Stimulated activated CD8-positive, alpha-beta memory T cell treated with anti-CD3 and anti-CD28 coated beads, Interleukin-2, amount 100 ng/mL, for 48 hours (primary cell): ENCODE measurements at regions not wholly inside any gene's neighbourhood (a gene's known extent, or its start where the extent isn't known, plus 50 kb on each side); places are given as distances from the start of the nearest gene placed in this dataset.

Experiments used
- DNase-seq, 2 donors: peaks; one replicate each; pipeline ENCODE4 v3.0.0-alpha.2; 2020; ENCODE audit warnings: low read depth in 2 of 2

DNA sequence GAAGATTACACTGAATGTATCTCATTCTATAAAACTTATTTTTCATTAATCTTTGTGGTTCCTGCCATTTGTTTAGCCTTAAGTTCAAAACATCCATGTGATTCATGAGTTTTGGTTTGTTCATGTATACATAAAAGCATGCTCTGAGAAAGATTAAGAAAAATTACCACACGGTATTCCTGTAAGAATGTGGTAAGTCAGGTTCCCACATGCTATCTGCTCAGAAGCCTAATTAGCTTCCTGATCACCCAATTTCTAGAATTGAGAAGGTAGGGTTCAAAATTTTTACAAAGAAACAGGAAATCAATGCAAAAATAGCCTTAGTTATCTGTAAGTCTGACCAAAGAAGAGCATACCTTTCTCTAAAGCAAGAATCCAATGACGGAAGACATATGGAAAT is 241.6 kb upstream of the VRK2 start:
- no peak for DNase-seq

DNA sequence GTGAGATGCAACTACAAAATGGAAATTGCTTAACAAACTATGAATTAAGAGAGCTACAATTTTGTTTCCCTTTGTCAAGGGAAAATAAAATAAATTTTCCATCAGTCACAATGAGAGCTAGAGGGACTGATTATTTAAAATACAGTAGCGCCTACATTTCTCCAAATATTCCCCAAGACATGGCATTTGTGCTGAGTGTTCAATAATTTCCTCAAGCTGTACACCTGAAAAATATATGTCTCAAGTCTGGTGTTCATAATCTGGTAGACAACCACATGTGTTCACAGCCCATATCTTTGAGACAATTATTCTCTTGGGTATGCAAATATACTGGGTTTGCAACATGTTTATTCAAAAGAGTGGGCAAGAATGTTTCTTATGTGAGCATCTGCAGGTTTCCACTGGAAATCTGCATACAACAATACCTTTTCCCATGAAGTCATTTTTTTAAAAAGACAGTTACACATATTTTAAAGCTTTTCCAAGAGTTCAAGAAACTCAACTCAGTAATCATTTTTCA is 240.1 kb upstream of the VRK2 start:
- DNase-seq: no peak

DNA sequence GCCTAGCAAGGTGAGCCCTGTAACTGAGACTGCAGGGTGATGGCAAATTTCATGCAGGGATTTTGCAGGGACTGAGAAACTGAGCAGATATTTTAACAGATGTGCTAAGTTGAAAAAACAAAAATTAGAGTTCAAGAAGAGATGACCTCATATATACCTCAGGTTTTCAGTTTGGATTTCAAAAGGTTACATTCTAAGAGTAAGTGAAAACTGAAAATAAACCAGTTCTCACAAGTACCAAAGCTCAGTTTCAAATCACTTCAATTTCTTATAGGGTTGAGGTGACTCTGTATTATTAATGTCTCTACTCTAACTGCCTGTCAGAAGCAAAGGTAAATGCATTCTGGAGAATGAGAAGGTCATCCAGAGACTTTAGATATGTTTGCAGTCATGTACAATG is 237.4 kb upstream of the VRK2 start:
- DNase-seq: no peak

DNA sequence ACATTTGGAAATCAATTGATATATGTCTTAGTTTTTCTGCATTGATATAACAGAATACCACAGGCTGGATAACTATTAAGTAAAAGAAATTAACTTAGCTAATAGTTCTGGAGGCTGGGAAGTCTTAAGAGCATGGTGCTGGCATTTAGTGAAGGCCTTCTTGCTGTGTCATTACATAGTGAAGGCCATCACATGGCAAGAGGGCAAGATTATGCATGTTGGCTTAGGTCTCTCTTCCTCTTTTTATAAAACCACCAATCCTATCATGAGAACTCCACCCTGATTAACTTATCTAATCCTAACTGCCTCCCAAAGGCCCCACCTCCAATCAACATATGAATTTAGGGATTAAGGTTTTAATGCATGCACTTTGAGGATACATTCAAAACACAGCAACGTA is 225.5 kb upstream of the VRK2 start:
- DNase-seq: no peak

DNA sequence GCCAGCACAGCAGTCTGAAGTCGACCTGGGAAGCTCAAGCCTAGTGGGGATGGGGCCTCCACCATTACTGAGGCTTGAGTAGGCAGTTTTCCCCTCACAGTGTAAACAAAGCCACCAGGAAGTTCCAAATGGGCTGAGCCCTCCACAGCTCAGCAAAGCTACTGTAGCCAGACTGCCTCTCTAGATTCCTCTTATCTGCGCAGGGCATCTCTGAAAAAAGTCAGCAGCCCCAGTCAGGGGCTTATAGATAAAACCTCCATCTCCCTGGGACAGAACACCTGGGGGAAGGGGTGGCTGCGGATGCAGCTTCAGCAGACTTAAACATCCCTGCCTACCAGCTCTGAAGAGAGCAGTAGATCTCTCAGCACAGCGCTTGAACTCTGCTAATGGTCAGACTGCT is 218.4 kb upstream of the VRK2 start:
- DNase-seq: no peak

DNA sequence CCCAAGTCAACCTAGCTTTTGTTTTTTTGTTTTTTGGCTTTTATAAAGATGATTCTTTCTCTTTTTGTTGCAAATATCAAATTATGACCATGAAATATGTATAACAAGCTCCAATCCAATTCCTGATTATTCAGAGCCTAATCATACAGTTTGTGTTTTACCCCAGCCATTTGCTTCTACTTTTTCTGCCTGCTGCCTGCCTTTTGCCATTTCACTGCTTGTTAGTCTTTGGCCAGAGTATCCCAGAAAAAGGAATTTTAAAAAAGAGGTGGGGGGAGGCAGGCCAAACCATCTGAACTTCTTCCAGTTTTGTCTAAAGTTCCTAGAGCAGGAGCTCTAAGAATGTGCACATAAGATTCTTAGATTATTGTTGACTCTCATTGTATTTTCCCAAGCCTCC is 211.9 kb upstream of the VRK2 start:
- DNase-seq: no peak

DNA sequence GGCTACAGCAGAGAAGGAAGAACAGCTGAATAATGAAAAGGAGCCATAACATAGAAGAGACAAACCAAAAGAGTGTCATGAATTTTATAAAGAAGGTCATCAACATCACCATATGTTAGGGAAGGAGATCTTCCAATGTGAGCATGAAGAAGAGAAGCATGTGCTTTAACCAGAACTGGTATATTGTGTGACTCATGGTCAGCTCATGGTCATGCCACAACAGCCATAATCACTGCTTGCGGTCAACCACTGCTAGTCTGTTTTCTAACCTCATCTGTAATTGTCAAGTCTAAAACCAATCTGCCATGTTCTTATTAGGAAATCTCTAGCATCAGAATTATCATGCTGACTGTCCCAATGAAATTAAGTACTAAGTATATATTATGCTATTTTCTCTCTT is 204.1 kb upstream of the VRK2 start:
- DNase-seq: no peak

DNA sequence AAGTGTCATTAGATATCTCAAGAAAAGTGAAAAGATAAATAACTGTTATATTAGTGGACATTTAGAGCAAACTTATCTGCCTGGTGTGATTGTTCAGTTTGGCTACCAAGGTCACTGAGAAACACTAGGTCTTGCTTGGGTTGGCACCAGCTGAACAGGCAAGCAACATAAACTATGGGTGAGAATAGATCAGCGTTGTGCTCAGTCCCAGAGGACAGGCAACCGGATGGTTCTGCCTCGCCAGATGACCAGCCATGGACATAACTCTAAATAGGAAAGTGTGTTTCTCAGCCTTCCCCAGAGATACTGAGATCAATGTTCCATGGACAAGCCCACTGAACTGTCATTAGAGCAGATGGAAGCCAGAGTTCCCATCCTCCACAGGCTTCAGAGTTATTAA is 203.4 kb upstream of the VRK2 start:
- no peak for DNase-seq

DNA sequence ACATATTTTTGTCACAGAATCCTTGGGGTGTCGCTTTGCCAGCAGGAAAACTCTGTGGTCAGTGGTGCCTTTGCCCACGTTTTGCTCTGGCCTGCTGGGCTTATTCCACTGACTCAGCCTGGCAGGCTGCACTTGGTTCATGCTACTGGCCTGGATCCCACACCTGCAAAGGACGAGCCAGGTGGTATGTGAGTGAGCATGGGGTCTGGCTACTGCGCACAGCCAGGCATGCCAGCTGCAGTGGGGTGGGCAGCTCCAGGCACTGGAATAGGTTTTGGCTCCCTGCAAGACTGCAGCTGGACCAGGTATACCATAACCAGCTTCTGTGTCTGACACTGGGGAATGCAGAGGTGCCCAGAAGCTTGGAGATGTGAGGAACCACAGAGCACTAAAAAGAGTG is 197.9 kb upstream of the VRK2 start:
- no peak for DNase-seq

DNA sequence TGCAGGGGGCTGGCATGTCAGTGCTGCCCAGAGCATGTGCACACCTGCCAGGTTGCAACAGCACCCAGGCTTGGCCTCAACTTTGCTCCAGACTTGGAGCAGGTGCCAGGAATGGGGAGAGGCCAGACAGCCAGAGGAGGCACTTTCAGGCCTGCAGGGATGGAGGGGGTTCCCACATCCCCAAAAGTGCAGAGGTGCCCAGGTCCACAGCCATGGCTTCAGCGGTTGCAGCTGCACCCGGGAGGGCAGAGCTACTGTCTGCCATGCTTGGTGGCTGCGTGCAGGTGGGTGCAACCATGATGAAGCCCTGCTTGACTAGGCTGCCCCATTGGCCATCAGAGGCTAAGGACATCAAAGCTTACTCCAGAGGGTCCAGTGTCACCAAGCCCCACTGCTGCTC is 196.8 kb upstream of the VRK2 start:
- DNase-seq: no peak

DNA sequence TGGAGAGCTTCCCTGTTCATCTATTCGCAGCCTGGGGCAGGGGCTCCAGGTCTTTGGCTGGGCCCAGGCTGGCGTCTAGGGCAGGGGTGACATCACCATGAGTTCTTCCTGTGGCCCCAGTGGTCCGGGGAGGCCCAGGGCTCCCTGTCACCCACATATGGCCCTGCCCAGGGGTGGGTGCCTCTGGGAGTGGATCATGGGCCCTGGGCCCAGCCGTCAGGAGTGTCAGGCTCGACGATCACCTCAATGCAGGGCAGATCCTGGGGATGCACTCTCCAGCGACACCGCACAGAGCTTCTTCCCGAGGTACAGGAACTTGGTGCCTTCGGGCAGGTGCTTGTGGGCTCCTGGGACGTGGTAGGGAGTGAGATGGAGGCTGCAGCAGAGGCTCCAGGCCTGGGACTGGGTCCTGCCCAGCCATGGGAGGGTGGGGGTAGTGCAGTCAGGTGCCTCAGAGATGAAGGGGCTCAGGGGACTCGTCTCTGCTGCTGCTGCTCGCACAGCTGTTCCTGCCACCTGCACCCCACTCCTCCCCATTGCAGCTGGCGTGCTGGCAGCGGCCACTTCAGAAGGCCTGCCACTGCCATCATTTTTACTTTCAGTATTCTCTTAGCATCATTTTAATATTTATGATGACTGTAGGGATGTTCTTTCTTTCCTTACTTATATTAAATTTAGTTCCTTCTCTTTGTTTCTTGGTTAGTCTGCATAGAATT is 196.0 kb upstream of the VRK2 start:
- no peak for DNase-seq

DNA sequence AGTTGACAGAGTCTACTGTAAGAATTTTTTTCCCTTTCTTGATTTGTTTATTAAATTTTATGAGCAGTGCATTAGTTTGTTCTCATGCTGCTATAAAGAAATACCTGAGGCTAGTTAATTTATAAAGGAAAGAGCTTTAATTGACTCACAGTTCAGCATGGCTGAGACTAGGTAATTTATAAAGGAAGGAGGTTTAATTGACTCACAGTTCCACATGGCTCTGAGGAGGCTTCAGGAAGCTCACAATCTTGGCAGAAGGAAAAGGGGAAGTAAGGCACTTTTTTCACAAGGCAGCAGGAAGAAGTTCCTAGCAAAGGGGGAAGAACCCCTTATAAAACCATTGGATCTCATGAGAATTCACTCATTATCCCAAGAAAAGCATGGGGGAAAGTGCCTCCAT is 191.4 kb upstream of the VRK2 start:
- no peak for DNase-seq

DNA sequence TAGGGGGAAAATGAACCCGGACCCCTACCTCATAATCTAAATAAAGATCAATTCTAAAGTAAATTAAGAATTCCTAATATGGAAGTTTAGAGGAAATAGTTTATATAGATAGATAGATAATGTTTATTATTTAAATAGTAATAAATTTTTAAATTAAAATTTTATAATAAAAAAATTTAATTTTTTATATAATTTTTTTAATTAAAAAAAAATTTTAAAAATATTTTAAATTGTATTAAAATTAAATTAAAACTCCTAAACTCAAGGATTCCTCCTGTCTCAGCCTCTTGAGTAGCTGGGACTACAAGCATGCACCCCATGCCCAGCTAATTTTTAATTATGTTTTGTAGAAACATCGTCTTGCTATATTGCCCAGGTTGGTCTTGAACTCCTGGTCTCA is 186.9 kb upstream of the VRK2 start:
- DNase-seq: no peak

DNA sequence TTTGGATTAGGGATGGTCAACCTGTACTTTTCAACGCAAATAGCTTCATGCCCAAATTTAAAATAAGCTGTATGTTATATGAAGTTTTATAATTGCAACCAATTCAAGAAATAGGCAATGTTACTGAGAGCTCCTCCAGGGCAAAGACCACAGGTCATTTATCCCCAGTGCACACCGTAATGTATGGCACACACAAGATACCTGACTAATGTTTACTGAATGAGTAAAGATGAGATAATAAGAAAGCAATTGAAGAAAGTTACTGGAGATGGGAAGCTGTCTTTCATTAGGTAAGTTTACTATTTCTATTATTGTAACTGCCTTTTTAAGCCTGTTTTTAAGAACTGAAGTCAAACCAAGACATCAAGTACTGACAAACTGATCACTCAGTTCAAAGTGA is 184.5 kb upstream of the VRK2 start:
- DNase-seq: no peak

DNA sequence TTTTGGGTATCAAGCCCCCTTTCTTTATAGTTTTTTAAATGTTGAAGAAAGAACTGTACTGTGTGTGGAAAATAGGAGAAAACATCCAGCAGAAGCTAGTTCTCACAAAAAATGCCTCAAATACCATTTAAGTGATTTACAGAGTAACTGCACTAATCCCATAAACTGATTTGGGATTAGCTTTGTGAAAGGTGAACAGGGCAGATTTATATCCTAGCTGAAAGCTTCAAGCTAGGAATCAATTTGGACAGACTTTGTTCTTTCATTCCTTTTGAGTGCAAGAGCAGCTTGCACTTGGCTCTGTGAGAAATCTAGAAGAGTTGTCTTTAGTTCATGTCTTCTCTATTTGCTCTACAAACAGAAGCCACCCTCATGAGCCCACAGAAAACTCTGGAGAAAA is 183.9 kb upstream of the VRK2 start:
- DNase-seq: no peak

DNA sequence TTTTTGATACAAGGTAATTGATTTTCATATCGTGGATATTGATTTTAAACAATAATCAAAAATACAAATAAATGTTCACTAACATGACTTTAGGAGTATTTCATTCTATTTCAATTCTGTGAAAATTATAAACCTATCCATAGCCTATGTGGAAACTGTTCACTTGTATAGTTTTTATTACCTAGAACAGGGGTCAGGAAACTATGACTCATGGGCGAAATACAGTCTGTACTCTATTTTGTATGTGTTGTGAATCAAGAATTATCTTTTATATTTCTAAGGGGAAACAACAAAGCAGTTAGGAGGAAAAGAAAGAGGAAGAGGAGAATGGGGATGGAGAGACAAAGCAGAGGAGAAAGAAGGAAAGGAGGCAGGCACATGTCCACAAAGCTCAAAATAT is 181.7 kb upstream of the VRK2 start:
- DNase-seq: no peak

DNA sequence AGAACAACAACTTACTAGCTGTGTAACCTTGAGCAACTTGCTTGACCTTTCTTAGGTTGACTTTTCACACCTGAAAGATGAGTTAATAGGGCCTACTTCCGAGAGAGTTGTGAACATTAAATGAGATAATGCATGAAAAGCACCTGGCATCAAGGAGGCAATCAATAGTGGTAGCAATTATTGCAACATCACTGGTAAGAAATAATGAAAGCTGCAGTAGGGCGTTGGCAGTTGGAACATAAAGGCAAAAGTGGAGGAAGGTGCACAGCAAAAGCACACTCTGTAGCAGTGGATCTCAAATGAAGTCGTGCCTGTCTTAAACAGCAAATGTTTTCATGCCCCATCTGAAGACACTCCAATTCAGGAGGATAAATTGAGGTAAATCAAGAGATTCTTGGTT is 178.9 kb upstream of the VRK2 start:
- DNase-seq: no peak

DNA sequence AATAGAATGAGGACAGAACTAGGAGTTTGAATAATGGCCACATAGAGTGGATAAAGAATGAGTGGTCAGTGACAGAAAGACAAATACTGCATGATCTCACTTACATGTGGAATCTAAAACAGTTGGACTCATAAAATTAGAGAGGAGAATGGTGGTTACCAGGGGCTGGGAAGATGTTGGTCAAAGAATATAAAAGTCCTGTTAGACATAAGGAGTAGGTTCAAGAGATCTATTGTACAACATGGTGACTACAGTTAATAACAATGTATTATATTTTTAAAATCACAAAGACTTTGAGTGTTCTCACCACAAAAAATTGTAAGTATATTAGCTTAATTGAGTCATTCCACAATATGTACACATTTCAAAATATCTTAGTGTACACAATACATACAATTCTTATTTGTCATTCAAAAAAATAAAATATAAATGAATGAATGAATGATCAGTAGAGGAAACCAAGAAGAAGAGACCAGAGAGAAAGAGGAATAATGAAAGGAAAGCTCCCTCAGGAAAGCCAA is 177.9 kb upstream of the VRK2 start:
- DNase-seq: no peak

DNA sequence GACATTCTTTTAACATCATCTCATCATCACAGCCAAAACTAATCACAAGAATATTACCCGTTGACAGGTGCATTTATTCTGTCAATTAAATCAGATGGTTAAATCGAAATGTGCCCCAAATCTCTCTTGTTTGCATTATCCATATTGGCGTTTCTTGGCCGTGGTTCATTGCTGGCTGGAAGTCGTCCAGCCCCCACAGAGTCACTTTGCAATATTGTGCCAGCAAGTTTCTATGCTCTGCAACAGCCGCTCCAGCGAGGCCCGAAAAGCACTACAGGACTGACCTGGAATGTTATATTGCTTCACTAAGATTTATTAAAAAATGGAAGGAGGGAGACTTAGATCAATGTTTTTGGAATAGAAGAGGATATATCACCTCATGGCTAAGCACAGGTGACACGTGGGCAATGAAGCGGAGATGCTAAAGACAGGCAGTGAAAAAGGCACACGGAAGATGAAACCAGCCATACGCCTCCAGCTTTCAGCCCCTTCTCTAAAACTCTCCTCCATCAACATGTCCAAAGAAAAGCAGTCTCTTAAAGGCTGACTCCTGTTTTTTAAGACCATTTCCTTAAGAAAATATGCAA is 176.8 kb upstream of the VRK2 start:
- no peak for DNase-seq

DNA sequence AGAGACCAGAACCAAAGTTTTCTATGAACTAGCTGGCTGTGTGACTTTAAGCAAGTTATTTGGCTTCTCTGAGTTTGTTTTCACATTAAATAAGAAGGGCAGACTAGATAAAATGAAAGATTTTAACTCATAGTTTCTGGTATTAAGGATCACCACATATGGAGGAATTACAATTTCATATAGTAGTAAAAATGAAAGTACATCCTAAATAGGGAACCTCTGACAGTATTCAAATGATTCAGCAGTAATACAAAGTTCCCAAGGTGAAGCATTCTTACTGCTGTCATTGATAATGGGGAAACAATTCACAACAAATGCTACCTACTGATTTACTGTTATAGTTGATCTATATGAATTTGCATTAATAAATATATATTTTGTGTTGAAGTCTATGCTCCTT is 170.3 kb upstream of the VRK2 start:
- no peak for DNase-seq

DNA sequence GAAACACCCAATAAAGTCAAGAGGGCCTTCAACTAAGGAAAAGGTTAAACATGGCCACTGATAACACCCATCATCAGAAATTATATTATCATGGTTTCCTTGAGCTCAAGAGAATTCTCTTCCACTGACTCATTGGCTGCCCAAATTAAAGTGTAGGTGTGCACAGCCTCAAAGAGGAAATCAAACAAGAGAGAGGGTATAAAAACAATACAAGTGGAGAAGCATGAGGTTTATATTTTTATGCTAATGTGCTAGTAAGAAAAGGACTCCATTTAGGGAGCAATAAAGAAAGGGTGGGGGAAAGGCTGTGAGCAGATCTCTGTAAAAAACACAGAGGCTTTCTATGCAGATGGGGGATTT is 168.8 kb upstream of the VRK2 start:
- no peak for DNase-seq

DNA sequence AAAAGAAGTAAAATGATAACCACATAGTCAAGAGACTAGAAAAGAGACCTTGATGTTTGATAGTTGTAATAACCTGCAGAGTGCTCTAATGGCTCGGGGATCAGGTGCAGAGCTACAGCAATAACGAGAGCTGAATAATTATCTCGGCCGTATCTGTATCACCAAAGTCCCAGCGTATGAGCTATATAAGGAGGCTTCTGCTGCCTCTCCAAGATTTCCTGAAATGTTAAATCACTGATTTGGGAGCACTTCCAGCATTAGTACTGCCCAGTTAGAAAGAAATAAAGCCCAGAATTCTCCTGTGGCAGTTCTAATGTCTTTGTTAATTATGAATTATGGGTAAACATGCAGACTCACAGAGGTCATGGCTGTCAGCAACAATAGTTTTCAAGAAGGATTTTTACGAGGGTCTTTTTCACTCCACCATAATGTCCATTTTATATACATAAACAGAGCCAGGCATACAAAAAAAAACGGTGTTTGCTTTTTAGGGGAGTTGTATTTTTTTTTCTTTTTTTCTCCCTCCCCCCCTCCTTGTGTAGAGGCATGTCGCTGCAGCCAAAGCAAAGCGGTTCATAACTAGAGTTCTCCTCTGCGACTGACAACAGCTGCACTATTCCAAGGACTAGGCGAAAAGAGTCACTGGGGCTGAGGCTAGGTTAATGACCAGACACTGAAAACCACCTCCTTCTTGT is 168.3 kb upstream of the VRK2 start:
- no peak for DNase-seq

DNA sequence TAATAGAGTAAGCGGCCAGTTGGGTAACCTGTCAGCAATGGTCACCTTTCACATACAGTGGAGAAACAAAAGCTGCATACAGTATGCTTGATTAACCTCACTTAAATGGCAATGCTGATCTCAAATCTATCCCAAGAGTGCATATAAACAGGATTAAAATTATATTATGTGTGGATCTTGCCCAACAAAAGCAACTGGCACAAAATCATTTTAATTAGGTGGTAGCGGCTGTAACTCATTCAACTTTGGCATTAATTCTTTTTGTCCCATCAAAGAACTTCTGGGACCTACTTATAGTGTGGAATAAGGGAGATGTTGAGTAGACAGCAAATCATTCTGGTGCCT is 167.8 kb upstream of the VRK2 start:
- no peak for DNase-seq
